ENCODE measurements at regions not wholly inside any gene's neighbourhood (a gene's known extent, or its start where the extent isn't known, plus 50 kb on each side); places are given as distances from the start of the nearest gene placed in this dataset.

DNA sequence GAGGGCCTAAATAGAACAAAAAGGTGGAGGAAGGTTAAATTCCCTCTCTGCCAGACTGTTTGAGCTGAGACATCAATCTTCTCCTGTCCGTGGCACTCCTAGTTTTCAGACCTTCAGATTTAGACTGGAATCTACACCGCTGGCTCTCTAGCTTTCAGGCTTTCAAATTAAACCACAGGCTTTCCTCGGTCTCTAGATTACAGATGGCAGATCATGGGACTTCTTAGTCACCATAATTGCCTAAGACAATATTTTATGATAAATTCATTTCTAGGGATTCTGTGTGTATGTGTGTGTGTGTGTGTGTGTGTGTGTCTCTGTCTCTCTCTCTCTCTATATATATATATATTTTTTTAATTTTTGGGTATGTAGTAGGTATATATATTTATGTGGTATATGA is 428.7 kb downstream of the PLA2G4A start:
- TF ChIP-seq, protein P1, sequence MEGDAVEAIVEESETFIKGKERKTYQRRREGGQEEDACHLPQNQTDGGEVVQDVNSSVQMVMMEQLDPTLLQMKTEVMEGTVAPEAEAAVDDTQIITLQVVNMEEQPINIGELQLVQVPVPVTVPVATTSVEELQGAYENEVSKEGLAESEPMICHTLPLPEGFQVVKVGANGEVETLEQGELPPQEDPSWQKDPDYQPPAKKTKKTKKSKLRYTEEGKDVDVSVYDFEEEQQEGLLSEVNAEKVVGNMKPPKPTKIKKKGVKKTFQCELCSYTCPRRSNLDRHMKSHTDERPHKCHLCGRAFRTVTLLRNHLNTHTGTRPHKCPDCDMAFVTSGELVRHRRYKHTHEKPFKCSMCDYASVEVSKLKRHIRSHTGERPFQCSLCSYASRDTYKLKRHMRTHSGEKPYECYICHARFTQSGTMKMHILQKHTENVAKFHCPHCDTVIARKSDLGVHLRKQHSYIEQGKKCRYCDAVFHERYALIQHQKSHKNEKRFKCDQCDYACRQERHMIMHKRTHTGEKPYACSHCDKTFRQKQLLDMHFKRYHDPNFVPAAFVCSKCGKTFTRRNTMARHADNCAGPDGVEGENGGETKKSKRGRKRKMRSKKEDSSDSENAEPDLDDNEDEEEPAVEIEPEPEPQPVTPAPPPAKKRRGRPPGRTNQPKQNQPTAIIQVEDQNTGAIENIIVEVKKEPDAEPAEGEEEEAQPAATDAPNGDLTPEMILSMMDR (IDR thresholded peaks at IDR 0.05), result no peak
- no peak for TF ChIP-seq POLR2AphosphoS5 (IDR thresholded peaks at IDR 0.05)

Data from sigmoid colon (tissue), 4 donors.